Keratinocyte (primary cell): ENCODE measurements at regions not wholly inside any gene's neighbourhood (a gene's known extent, or its start where the extent isn't known, plus 50 kb on each side); places are given as distances from the start of the nearest gene placed in this dataset.

Source experiments
- CTCF ChIP-seq, 3 experiments: IDR thresholded peaks in 1 of 3; conservative IDR thresholded peaks in 1 of 3; optimal IDR thresholded peaks in 1 of 3; 2 replicates in 2 of 3; 3 replicates in 1 of 3; pipeline versions ENCODE3 to v1.5.1; 2011; ENCODE audit warnings: low read length in 3 of 3, mild to moderate bottlenecking in 3 of 3, moderate library complexity in 2 of 3, control low read depth in 1 of 3, inconsistent platforms in 1 of 3; ENCODE audit not compliant: insufficient read depth in 2 of 3; ENCODE audit errors: extremely low read depth in 1 of 3
- EZH2 ChIP-seq: IDR thresholded peaks from one replicate; pipeline ENCODE4 v1.6.1; 2012; ENCODE audit warnings: inconsistent platforms, mild to moderate bottlenecking, low read length, moderate library complexity

- TF ChIP-seq CTCF (optimal IDR thresholded peaks at IDR 0.05 in 1 of 3, IDR thresholded peaks at IDR 0.05 in 1 of 3, conservative IDR thresholded peaks at IDR 0.05 in 1 of 3; ENCODE audit: extremely low read depth in 1 of 3, insufficient read depth in 2 of 3, low read length in 3 of 3) = no peak
- TF ChIP-seq EZH2 = no peak
Measured at GRCh38 chr2:16160281-16161084, 220.1 kb downstream of the MYCN start.
